ENCODE measurements at regions not wholly inside any gene's neighbourhood (a gene's known extent, or its start where the extent isn't known, plus 50 kb on each side); places are given as distances from the start of the nearest gene placed in this dataset.

DNA sequence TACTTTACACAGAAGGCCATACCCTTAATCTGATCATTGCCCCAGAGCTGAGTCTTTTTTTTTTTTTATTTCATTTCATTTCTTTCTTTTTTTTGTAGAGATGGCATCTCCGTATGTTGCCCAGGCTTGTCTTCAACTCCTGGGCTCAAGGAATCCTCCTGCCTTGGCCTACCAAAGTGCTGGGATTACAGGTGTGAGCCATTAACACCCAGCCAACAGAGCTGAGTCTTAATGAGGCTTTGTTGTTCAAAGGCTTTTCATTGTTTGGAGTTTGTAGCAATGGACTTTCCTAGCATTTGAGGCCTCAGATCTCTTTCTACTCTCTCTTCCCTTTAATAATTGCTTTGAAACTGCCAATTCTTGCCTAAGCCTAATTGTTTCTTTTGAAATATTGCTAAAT is 176.5 kb upstream of the FBN2 start:
- TF ChIP-seq CTCF (IDR thresholded peaks at IDR 0.05) (no peak), POLR2A (IDR thresholded peaks at IDR 0.05) (no peak)

All from esophagus squamous epithelium (tissue), 4 donors.